ENCODE measurements at regions not wholly inside any gene's neighbourhood (a gene's known extent, or its start where the extent isn't known, plus 50 kb on each side); places are given as distances from the start of the nearest gene placed in this dataset.

DNA sequence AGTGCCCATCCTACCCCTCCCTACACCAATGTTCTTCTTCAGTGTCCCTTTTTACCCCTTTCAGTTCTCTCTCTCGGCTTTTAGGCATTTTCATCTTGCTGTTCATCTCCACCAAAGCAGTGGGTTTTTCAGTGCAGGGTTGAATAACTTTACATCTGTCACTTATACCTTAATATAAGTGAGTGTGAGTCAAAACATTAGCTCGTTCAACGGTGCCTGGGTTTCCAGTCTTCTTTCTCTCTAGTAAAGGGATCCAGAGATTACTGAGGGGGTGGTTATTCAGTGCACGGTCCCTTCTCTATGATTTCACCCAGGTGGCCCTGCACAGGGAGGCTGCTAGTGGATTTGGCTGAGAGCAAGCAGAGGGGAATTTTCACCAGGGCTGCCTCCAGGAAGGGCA lies 210.6 kb upstream of the CDH5 start:
- H4K20me1 ChIP-seq = no peaks in the 10 kb centered on the region
- H3K4me2 ChIP-seq = peak overlapping the region; percentile 69 to 92 (median 77)
- H3K9me3 ChIP-seq (replicated peaks in 1 of 11) = no peaks in the 10 kb centered on the region
- H3K27ac ChIP-seq = peak overlapping the region in 5 of 11 experiments; percentile 2 to 47 (median 34); a peak in 4 of 22 replicates
- no peak for TF ChIP-seq Cebpa-rat (IDR thresholded peaks at IDR 0.05)
- H3K27me3 ChIP-seq = no peaks in the 10 kb centered on the region
- H3K9ac ChIP-seq = peak overlapping the region in 1 of 11 experiments; percentile 5; a peak in 1 of 22 replicates
- peaks cover 67 to 83% (median 74%) of the 10 kb centered on the region in 10 experiments for H3K4me1 ChIP-seq
- H3K36me3 ChIP-seq = no peaks in the 10 kb centered on the region
- H3K4me3 ChIP-seq = no peak overlapping the region

DNA sequence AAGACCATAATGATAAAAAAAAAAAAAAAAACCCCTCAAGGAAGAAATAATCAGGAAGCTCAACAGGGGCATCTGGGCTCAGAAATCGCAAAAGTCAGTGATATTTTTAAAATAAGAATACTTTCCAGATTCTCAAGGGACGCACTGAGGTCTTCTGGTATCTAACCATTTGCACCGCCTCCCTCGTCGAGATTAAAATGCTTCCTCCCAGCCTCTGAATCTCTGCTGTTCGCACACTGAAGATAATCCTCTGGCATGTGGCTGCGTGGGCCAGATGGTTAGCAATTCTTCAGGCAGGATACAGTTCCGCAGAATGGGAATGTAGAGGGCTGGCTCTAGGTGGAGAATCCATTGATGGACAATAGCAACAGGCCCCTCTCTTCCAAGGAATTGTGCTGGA lies 211.7 kb upstream of the CDH5 start:
- Histone ChIP-seq H3K4me3 (peak overlapping the region in 1 of 10 experiments; percentile 8; a peak in 2 of 20 replicates), H3K9me3 (replicated peaks in 1 of 11) (no peaks in the 10 kb centered on the region), H3K4me2 (peak overlapping the region; percentile 69 to 92 (median 77)), H4K20me1 (no peaks in the 10 kb centered on the region), H3K4me1 (peaks cover 68 to 83% (median 74%) of the 10 kb centered on the region in 10 experiments), H3K36me3 (no peaks in the 10 kb centered on the region), H3K27ac (peak overlapping the region in 5 of 11 experiments; percentile 7 to 44 (median 28); a peak in 6 of 22 replicates), H3K9ac (no peak overlapping the region), H3K27me3 (no peaks in the 10 kb centered on the region)
- no peak for TF ChIP-seq Cebpa-rat (IDR thresholded peaks at IDR 0.05)

DNA sequence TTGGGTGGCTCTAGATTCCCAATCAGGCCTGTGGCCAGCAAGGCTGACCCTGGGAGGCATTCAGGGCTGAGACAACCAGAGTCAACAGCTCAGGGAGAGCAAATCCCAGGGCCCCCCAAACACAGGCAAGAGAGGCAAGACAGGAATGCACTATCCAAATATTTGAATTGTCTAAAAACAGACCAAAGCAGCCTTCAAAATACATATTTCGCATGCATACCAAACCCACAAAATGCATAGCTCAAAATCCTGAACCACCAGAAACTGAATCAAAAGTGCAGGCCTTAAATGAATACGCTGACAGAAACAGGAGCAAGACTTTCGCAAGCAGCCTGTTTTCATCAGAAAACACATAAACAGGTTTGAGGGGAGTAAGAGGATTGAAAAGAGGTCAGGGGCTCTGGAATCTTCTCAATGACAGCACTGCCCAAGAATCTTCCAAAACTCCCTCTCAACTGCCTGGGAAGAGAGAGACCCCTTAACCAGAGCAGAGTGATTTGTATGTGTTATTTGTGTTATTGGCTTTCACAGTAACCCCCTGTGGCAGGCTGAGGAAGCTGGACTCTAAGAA lies 213.6 kb upstream of the CDH5 start:
- Histone ChIP-seq H4K20me1 (no peaks in the 10 kb centered on the region), H3K9ac (peak overlapping the region in 1 of 11 experiments; percentile 17; a peak in 1 of 22 replicates), H3K27me3 (no peaks in the 10 kb centered on the region), H3K9me3 (replicated peaks in 1 of 11) (no peaks in the 10 kb centered on the region), H3K4me2 (peak overlapping the region; percentile 69 to 92 (median 77)), H3K27ac (peak overlapping the region in 8 of 11 experiments; percentile 2 to 80 (median 60); a peak in 12 of 22 replicates), H3K4me1 (peaks cover 68 to 85% (median 75%) of the 10 kb centered on the region in 10 experiments), H3K36me3 (no peaks in the 10 kb centered on the region), H3K4me3 (no peak overlapping the region)
- TF ChIP-seq Cebpa-rat (IDR thresholded peaks at IDR 0.05) = no peak

DNA sequence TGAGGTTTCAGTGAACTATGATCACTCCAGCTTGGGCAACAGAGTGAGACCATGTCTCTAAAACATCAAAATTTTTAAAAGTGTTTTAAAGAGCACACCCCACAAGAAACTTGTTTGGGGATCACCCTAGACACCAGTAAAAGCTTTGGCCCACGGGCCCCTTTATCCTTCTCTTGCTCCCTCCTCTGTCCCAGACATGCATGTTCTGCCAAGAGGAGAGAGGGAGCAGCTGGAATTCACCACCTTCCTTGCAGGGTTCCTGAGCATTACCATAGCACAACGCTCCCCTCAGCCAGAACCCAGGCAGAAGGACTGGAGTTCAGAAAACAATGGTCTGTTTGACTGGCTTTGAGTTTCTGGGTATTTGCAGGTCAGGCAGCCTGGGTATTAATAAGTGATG lies 214.3 kb upstream of the CDH5 start:
- no peak for TF ChIP-seq Cebpa-rat (IDR thresholded peaks at IDR 0.05)
- Histone ChIP-seq H3K4me1 (peaks cover 68 to 83% (median 73%) of the 10 kb centered on the region in 10 experiments), H3K9ac (no peak overlapping the region), H3K36me3 (no peaks in the 10 kb centered on the region), H3K27ac (peak overlapping the region in 8 of 11 experiments; percentile 18 to 80 (median 64); a peak in 9 of 22 replicates), H3K4me3 (no peak overlapping the region), H3K27me3 (no peaks in the 10 kb centered on the region), H3K9me3 (replicated peaks in 1 of 11) (no peaks in the 10 kb centered on the region), H3K4me2 (peak overlapping the region; percentile 69 to 92 (median 77); a peak in 21 of 22 replicates), H4K20me1 (no peaks in the 10 kb centered on the region)

DNA sequence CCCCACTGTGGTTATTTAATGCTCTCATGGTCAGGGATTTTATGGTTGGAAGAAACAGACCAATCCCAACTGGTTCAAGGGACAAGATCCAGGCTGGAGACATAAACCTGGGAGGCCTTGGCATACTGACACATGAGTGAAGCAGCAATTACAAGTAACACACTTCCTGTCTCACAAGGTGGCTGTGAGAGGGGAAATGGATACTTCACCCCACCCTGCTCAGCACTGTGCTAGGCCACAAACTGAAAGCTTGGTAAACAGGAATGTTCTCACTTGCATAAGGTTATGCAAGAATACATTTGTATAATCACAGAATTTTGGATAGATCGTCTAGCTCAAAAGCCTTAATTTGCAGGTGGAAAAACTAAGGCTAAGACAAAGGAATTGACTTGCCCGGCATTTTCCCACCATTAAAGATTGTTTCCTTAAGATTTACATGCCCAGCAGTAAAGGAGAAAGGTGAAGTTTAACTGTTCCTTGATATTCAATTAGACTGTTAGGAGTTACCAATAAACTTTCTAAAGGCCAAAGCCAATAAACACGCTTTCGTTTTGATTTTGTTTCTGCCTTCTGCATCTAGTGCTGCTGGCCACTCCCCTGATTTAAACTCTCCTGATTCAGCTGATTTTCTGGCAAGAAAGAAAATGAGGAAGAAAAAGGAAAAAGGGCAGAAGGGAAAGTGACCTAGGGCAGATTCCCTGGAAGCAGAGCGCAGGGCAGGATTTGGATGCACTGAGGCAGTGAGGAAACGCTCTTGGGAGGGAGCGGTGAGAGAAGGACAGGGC lies 215.6 kb upstream of the CDH5 start:
- H3K9ac ChIP-seq = peak overlapping the region in 6 of 11 experiments; percentile 7 to 62 (median 38); a peak in 7 of 22 replicates
- H3K36me3 ChIP-seq = no peaks in the 10 kb centered on the region
- H3K27ac ChIP-seq = peak overlapping the region in 8 of 11 experiments; percentile 32 to 80 (median 66); a peak in 14 of 22 replicates
- TF ChIP-seq Cebpa-rat (IDR thresholded peaks at IDR 0.05) = 0 out of 22 replicates have a peak, but pooled peaks of 1 of the 11 experiments have one; percentile 44
- peak overlapping the region; percentile 14 to 86 (median 77) for H3K4me2 ChIP-seq
- no peak overlapping the region for H3K4me3 ChIP-seq
- no peaks in the 10 kb centered on the region for H3K27me3 ChIP-seq
- H3K4me1 ChIP-seq = peaks cover 56 to 71% (median 61%) of the 10 kb centered on the region in 10 experiments
- no peaks in the 10 kb centered on the region for H4K20me1 ChIP-seq
- H3K9me3 ChIP-seq (replicated peaks in 1 of 11) = no peaks in the 10 kb centered on the region

DNA sequence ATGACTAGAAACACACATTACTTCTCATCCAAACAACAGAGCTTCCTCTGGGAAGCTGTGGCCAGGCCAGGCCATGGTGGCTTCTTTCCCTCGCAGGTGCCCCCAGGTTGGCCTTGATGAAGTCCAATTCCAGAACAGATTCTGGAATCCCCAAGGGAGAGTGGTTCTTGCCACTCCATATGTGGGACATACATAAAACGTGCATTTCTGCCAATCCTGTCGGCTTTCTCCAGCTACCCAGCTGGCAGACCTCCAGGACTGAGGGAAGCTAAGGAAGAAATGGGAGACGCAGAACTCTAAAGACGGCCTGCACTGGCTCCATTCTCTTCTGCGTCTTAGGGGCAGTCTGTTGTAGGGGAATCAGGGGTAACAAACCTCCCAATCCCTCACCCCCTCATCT lies 219.2 kb upstream of the CDH5 start:
- Histone ChIP-seq H3K36me3 (no peaks in the 10 kb centered on the region), H3K9ac (no peak overlapping the region), H3K27ac (0 out of 22 replicates have a peak overlapping the region, but pooled peaks of 1 of the 11 experiments have one; percentile 18), H3K4me3 (no peak overlapping the region), H4K20me1 (no peaks in the 10 kb centered on the region), H3K9me3 (replicated peaks in 1 of 11) (no peaks in the 10 kb centered on the region), H3K27me3 (no peaks in the 10 kb centered on the region), H3K4me2 (no peak overlapping the region), H3K4me1 (peaks cover 20 to 35% (median 25%) of the 10 kb centered on the region in 10 experiments)
- TF ChIP-seq Cebpa-rat (IDR thresholded peaks at IDR 0.05) = no peak

DNA sequence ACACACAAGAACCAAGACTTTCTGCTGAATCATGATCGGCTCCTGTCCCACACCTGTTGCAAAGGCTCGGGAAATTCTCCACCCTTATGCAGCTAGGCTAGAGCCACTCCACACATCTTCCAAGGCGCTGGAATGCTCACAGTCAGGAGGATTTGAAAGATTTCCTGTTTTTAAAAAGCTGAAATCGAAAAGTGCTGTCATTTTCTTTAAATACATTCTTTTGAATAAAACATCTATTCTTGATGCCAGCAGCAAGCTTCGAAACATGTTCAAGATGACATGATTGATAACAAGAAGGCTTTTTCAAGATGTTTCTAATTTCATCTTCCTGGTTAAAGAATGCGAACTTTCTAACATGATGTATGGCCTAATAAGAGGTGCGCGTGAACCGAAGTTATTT lies 219.7 kb upstream of the CDH5 start:
- no peak for TF ChIP-seq Cebpa-rat (IDR thresholded peaks at IDR 0.05)
- Histone ChIP-seq H3K9me3 (replicated peaks in 1 of 11) (no peaks in the 10 kb centered on the region), H3K27me3 (no peaks in the 10 kb centered on the region), H3K9ac (no peak overlapping the region), H3K27ac (no peak overlapping the region), H3K36me3 (no peaks in the 10 kb centered on the region), H3K4me2 (no peak overlapping the region), H3K4me3 (no peak overlapping the region), H4K20me1 (no peaks in the 10 kb centered on the region), H3K4me1 (peaks cover 15 to 30% (median 20%) of the 10 kb centered on the region in 10 experiments)

DNA sequence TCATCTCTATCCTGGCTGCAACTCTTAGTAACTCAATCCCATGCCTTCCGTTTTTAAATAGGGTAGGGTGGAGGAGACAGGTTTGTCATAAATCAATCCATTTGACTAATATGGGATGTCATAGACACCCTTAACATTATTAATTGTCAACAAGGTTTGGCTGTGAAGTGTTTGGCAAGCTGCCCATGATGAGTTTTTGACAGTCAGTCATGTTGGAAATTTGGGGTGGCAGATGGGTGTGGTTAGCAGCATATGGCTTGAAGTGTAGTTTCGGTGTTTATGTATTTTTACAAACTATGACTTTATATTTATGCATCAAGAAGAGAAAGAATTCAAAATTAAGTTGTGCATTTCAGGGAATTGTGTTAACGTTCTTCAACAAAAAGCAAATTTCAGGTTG lies 221.8 kb upstream of the CDH5 start:
- Histone ChIP-seq H4K20me1 (no peaks in the 10 kb centered on the region), H3K4me3 (no peak overlapping the region), H3K27ac (no peak overlapping the region), H3K9me3 (replicated peaks in 1 of 11) (no peaks in the 10 kb centered on the region), H3K27me3 (no peaks in the 10 kb centered on the region), H3K4me2 (no peak overlapping the region), H3K4me1 (peaks cover 0 to 10% (median 1%) of the 10 kb centered on the region in 10 experiments; a peak in 6 of 20 replicates), H3K36me3 (no peaks in the 10 kb centered on the region), H3K9ac (no peak overlapping the region)
- TF ChIP-seq Cebpa-rat (IDR thresholded peaks at IDR 0.05) = no peak

DNA sequence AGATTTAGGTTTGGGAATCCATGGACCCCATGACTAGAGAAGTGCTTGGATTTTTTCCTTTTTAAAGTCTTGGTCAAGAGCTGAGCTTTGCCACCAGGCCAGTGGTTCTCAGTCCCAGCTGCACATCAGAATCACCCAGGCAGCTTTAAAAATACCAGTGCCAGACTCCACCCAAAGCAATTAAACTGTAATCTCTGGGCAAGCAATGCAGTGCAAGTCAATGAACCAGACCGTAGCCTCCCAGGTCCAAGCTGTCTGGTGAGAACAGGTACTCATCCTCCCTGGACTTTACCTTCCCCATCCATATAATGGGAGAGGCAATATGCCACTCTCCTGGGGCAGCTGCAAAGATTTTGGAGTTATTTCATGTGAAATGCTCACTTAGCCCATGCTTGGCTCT lies 223.1 kb upstream of the CDH5 start:
- H3K4me2 ChIP-seq = no peak overlapping the region
- no peak overlapping the region for H3K9ac ChIP-seq
- no peaks in the 10 kb centered on the region for H4K20me1 ChIP-seq
- no peaks in the 10 kb centered on the region for H3K9me3 ChIP-seq (replicated peaks in 1 of 11)
- H3K36me3 ChIP-seq = no peaks in the 10 kb centered on the region
- H3K27me3 ChIP-seq = no peaks in the 10 kb centered on the region
- H3K27ac ChIP-seq = no peak overlapping the region
- H3K4me1 ChIP-seq = peaks cover 3 to 12% (median 5%) of the 10 kb centered on the region in 10 experiments; a peak in 16 of 20 replicates
- no peak overlapping the region for H3K4me3 ChIP-seq
- TF ChIP-seq Cebpa-rat (IDR thresholded peaks at IDR 0.05) = no peak

Measured in BLaER1 treated with 17β-estradiol and CSF1 and Interleukin-3, amounts not matched to agents 10 nM and 100 nM (cell line).